ENCODE measurements at regions not wholly inside any gene's neighbourhood (a gene's known extent, or its start where the extent isn't known, plus 50 kb on each side); places are given as distances from the start of the nearest gene placed in this dataset.

DNA sequence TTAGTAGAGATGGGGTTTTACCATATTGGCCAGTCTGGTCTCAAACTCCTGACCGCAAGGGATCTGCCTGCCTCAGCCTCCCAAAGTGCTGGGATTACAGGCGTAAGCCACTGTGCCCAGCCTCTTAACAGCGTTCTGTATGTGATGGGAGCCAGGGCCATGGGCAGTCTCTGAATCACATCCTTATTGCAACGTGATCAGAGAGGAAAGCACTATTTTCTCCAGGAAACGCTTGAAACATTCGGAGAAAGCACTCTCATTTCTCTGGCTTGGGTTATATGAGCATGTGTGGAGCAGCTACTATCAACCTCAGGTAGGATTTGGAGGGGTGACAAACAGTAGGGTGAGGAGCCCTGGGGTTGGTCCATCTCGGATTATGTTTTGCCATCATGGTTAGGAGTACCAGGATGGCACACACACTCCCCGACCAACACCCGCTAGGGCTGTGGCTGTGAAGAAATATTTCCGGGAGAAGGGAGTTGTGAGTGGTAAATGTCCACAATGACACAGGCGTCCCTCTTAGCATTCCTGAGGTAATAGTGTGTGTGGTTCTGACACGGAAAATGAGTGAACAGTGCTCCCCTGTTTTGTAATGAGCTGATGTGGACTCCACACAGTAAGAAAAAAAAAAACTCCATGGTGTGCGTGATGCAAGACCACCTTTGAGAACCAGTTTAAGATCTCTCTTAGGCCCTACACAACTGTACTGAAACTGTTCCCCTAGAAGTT lies 406.2 kb upstream of the ZNF608 start:
- Histone ChIP-seq H3K36me3 (ENCODE audit: control insufficient read depth, low read depth, low read length) (no peaks in the 10 kb centered on the region), H3K27me3 (ENCODE audit: control insufficient read depth, insufficient read depth, low read length) (no peaks in the 10 kb centered on the region), H3K9me3 (ENCODE audit: control insufficient read depth, low read depth, low read length) (no peaks in the 10 kb centered on the region), H3K4me3 (ENCODE audit: low read length) (no peak overlapping the region), H3K4me1 (ENCODE audit: control insufficient read depth, low read depth, low read length) (peaks cover 26% of the 10 kb centered on the region), H3K9ac (ENCODE audit: low read length) (no peak overlapping the region), H3K27ac (ENCODE audit: low read length) (no peak overlapping the region)

- Histone ChIP-seq H3K27me3 (ENCODE audit: control insufficient read depth, insufficient read depth, low read length) (no peaks in the 10 kb centered on the region), H3K9ac (ENCODE audit: low read length) (no peak overlapping the region), H3K9me3 (ENCODE audit: control insufficient read depth, low read depth, low read length) (no peaks in the 10 kb centered on the region), H3K4me1 (ENCODE audit: control insufficient read depth, low read depth, low read length) (peaks cover 26% of the 10 kb centered on the region), H3K36me3 (ENCODE audit: control insufficient read depth, low read depth, low read length) (no peaks in the 10 kb centered on the region), H3K27ac (ENCODE audit: low read length) (no peak overlapping the region), H3K4me3 (ENCODE audit: low read length) (no peak overlapping the region)
Observed at GRCh38 chr5:125153231-125153630, 406.8 kb upstream of the ZNF608 start.

GRCh38 chr5:125154301-125155110 lies 408.1 kb upstream of the ZNF608 start:
- no peak overlapping the region for H3K27ac ChIP-seq (ENCODE audit: low read length)
- H3K27me3 ChIP-seq (ENCODE audit: control insufficient read depth, insufficient read depth, low read length) = no peaks in the 10 kb centered on the region
- no peak overlapping the region for H3K9ac ChIP-seq (ENCODE audit: low read length)
- no peaks in the 10 kb centered on the region for H3K36me3 ChIP-seq (ENCODE audit: control insufficient read depth, low read depth, low read length)
- no peak overlapping the region for H3K4me3 ChIP-seq (ENCODE audit: low read length)
- H3K9me3 ChIP-seq (ENCODE audit: control insufficient read depth, low read depth, low read length) = no peaks in the 10 kb centered on the region
- H3K4me1 ChIP-seq (ENCODE audit: control insufficient read depth, low read depth, low read length) = peaks cover 21% of the 10 kb centered on the region

GRCh38 chr5:125160787-125161502 lies 414.5 kb upstream of the ZNF608 start:
- Histone ChIP-seq H3K4me3 (ENCODE audit: low read length) (no peak overlapping the region), H3K9me3 (ENCODE audit: control insufficient read depth, low read depth, low read length) (peaks cover 4% of the 10 kb centered on the region), H3K27ac (ENCODE audit: low read length) (no peak overlapping the region), H3K9ac (ENCODE audit: low read length) (no peak overlapping the region), H3K4me1 (ENCODE audit: control insufficient read depth, low read depth, low read length) (peaks cover 7% of the 10 kb centered on the region), H3K36me3 (ENCODE audit: control insufficient read depth, low read depth, low read length) (no peaks in the 10 kb centered on the region), H3K27me3 (ENCODE audit: control insufficient read depth, insufficient read depth, low read length) (no peaks in the 10 kb centered on the region)

DNA sequence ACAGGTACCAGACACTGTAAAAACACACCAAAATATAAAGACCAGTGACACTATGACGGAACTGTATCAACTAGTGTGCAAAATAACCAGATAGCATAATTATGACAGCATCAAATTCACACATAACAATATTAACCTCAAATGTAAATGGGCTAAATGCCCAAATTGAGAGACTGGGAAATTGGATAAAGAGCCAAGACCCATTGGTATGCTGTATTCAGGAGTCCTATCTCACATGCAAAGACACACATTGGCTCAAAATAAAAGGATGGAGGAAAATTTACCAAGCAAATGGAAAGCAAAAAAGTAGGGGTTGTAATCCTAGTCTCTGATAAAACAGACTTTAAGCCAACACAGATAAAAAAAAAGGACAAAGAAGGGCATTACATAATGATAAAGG lies 416.3 kb upstream of the ZNF608 start:
- Histone ChIP-seq H3K4me1 (ENCODE audit: control insufficient read depth, low read depth, low read length) (peaks cover 7% of the 10 kb centered on the region), H3K27me3 (ENCODE audit: control insufficient read depth, insufficient read depth, low read length) (no peaks in the 10 kb centered on the region), H3K36me3 (ENCODE audit: control insufficient read depth, low read depth, low read length) (no peaks in the 10 kb centered on the region)

DNA sequence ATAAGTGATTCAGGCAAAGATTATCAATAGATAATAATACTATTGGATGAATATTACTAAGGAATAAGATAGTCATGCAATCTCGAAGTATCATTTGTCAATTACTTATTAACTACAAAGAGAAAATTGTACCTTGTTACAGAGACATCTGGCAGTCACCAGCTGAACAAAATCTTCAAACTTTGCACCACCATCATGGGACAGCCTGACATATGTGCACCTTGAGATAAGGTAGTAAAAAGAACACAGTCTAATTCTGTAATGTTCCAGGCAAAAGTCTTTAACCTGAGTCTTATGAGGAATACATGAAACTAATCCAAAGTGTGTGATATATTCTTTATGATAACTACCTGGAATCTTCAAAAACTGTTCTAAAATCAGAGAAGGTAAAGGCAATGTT lies 423.0 kb upstream of the ZNF608 start:
- Histone ChIP-seq H3K9ac (ENCODE audit: low read length) (no peak overlapping the region), H3K36me3 (ENCODE audit: control insufficient read depth, low read depth, low read length) (no peaks in the 10 kb centered on the region), H3K27ac (ENCODE audit: low read length) (no peak overlapping the region), H3K4me3 (ENCODE audit: low read length) (no peak overlapping the region), H3K27me3 (ENCODE audit: control insufficient read depth, insufficient read depth, low read length) (no peaks in the 10 kb centered on the region), H3K9me3 (ENCODE audit: control insufficient read depth, low read depth, low read length) (peaks cover 10% of the 10 kb centered on the region), H3K4me1 (ENCODE audit: control insufficient read depth, low read depth, low read length) (peaks cover 5% of the 10 kb centered on the region)

More for the DNA sequence above, 416.3 kb upstream of the ZNF608 start:
- no peak overlapping the region for H3K4me3 ChIP-seq (ENCODE audit: low read length)
- no peak overlapping the region for H3K9ac ChIP-seq (ENCODE audit: low read length)
- peaks cover 13% of the 10 kb centered on the region for H3K9me3 ChIP-seq (ENCODE audit: control insufficient read depth, low read depth, low read length)
- no peak overlapping the region for H3K27ac ChIP-seq (ENCODE audit: low read length)

DNA sequence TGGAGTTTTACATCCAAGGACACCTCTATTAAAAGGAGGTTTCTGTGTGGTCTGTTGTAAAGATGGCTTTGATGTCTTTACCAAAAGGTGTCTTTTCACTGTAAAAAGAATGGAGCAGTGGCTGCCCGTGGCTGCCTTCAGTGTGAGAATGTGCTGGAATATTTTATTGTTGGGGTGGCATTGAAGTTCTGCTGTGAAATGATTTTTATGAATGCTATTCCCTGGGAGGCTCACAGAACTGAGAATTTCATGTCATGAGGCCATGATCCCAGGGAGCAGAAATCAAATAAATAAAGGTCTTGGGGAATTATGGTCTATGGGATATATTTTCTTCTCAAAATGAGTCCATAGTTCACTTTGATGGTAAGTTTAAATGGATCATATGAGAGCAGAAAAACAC lies 425.2 kb upstream of the ZNF608 start:
- no peaks in the 10 kb centered on the region for H3K36me3 ChIP-seq (ENCODE audit: control insufficient read depth, low read depth, low read length)
- no peak overlapping the region for H3K9ac ChIP-seq (ENCODE audit: low read length)
- H3K4me3 ChIP-seq (ENCODE audit: low read length) = no peak overlapping the region
- peaks cover 10% of the 10 kb centered on the region for H3K9me3 ChIP-seq (ENCODE audit: control insufficient read depth, low read depth, low read length)
- no peak overlapping the region for H3K27ac ChIP-seq (ENCODE audit: low read length)
- no peaks in the 10 kb centered on the region for H3K27me3 ChIP-seq (ENCODE audit: control insufficient read depth, insufficient read depth, low read length)
- peaks cover 5% of the 10 kb centered on the region for H3K4me1 ChIP-seq (ENCODE audit: control insufficient read depth, low read depth, low read length)

GRCh38 chr5:125175348-125176004 lies 429.0 kb upstream of the ZNF608 start:
- no peaks in the 10 kb centered on the region for H3K36me3 ChIP-seq (ENCODE audit: control insufficient read depth, low read depth, low read length)
- H3K4me3 ChIP-seq (ENCODE audit: low read length) = no peak overlapping the region
- H3K4me1 ChIP-seq (ENCODE audit: control insufficient read depth, low read depth, low read length) = peaks cover 5% of the 10 kb centered on the region
- no peaks in the 10 kb centered on the region for H3K27me3 ChIP-seq (ENCODE audit: control insufficient read depth, insufficient read depth, low read length)
- H3K27ac ChIP-seq (ENCODE audit: low read length) = no peak overlapping the region
- no peaks in the 10 kb centered on the region for H3K9me3 ChIP-seq (ENCODE audit: control insufficient read depth, low read depth, low read length)
- H3K9ac ChIP-seq (ENCODE audit: low read length) = no peak overlapping the region

- Histone ChIP-seq H3K36me3 (ENCODE audit: control insufficient read depth, low read depth, low read length) (no peaks in the 10 kb centered on the region), H3K4me1 (ENCODE audit: control insufficient read depth, low read depth, low read length) (peaks cover 5% of the 10 kb centered on the region), H3K27ac (ENCODE audit: low read length) (no peak overlapping the region), H3K4me3 (ENCODE audit: low read length) (no peak overlapping the region), H3K9ac (ENCODE audit: low read length) (no peak overlapping the region), H3K27me3 (ENCODE audit: control insufficient read depth, insufficient read depth, low read length) (no peaks in the 10 kb centered on the region), H3K9me3 (ENCODE audit: control insufficient read depth, low read depth, low read length) (no peaks in the 10 kb centered on the region)
Observed at GRCh38 chr5:125176005-125176390, 429.6 kb upstream of the ZNF608 start.

DNA sequence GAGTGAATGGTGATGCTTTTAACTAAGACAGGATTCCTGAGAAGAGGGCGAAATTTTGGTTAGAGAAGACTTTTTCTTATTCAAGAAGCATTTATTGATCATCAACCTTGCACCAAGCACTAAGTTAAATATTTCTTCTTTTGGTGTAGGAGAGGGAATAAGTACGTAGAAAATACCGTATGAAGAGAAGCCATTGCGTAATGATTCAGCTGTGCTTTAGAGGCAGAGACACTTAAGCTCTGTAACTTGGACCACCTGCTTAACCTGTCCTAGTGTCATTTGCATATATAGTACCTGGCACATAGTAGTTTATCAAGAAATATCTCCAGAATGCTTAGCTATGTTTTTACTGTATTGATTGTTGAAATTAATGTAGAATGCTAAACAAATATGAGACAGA lies 430.9 kb upstream of the ZNF608 start:
- Histone ChIP-seq H3K27me3 (ENCODE audit: control insufficient read depth, insufficient read depth, low read length) (no peaks in the 10 kb centered on the region), H3K9ac (ENCODE audit: low read length) (no peak overlapping the region), H3K4me1 (ENCODE audit: control insufficient read depth, low read depth, low read length) (peaks cover 5% of the 10 kb centered on the region), H3K9me3 (ENCODE audit: control insufficient read depth, low read depth, low read length) (no peaks in the 10 kb centered on the region), H3K4me3 (ENCODE audit: low read length) (no peak overlapping the region), H3K36me3 (ENCODE audit: control insufficient read depth, low read depth, low read length) (no peaks in the 10 kb centered on the region), H3K27ac (ENCODE audit: low read length) (no peak overlapping the region)

DNA sequence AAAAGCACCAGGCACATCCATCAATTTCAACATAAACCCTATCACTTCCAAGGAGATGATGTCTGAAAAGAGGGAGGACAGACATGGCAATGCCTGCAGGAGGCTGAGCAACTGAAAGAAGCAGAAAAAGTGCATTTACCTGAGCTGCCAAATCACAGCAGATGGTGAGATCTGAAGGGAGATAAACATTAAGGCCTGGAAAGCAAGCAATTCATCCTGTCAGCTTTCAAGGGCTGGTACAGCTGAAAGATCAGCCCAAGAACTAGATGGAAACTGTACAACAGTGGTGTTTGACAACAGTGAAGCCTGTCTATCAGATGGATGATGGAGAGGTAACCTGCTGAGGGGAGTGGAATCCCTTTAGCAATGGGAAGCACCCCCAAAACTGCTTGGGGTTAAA lies 433.2 kb upstream of the ZNF608 start:
- Histone ChIP-seq H3K36me3 (ENCODE audit: control insufficient read depth, low read depth, low read length) (no peaks in the 10 kb centered on the region), H3K27ac (ENCODE audit: low read length) (no peak overlapping the region)

More for the DNA sequence above, 433.2 kb upstream of the ZNF608 start:
- Histone ChIP-seq H3K9me3 (ENCODE audit: control insufficient read depth, low read depth, low read length) (no peaks in the 10 kb centered on the region), H3K4me3 (ENCODE audit: low read length) (no peak overlapping the region), H3K9ac (ENCODE audit: low read length) (no peak overlapping the region), H3K27me3 (ENCODE audit: control insufficient read depth, insufficient read depth, low read length) (no peaks in the 10 kb centered on the region), H3K4me1 (ENCODE audit: control insufficient read depth, low read depth, low read length) (no peaks in the 10 kb centered on the region)

All from iPS-18a (cell line).